Liver (tissue), 8 donors: ENCODE measurements at regions not wholly inside any gene's neighbourhood (a gene's known extent, or its start where the extent isn't known, plus 50 kb on each side); places are given as distances from the start of the nearest gene placed in this dataset.

Experiments
- DNase-seq: peaks from one replicate; pipeline ENCODE4 v3.0.0-alpha.2; 2017; ENCODE audit warnings: low spot score
- H3K27ac ChIP-seq, 2 donors: one replicate each; pipeline ENCODE4 v1.7.0; 2013; ENCODE audit warnings: inconsistent platforms in 2 of 2, low read length in 2 of 2, control low read depth in 1 of 2, low read depth in 1 of 2, mild to moderate bottlenecking in 1 of 2
- H3K27me3 ChIP-seq, 4 donors: one replicate each; pipeline versions ENCODE4 v1.6.1 to v1.7.0; 2013; ENCODE audit warnings: low read length in 3 of 4, inconsistent platforms in 1 of 4, mild to moderate bottlenecking in 1 of 4, moderate library complexity in 1 of 4; ENCODE audit not compliant: control insufficient read depth in 4 of 4, insufficient read depth in 4 of 4
- H3K36me3 ChIP-seq, 4 donors: one replicate each; pipeline versions ENCODE4 v1.6.1 to v1.7.0; 2013; ENCODE audit warnings: low read length in 3 of 4, mild to moderate bottlenecking in 3 of 4, low read depth in 1 of 4, moderate library complexity in 1 of 4; ENCODE audit not compliant: control insufficient read depth in 4 of 4, insufficient read depth in 3 of 4
- H3K4me1 ChIP-seq, 4 donors: one replicate each; pipeline versions ENCODE4 v1.6.1 to v1.7.0; 2013; ENCODE audit warnings: low read length in 3 of 4, mild to moderate bottlenecking in 3 of 4, moderate library complexity in 1 of 4; ENCODE audit not compliant: control insufficient read depth in 4 of 4, insufficient read depth in 4 of 4
- H3K4me3 ChIP-seq, 3 donors: one replicate each; pipeline versions ENCODE4 v1.6.1 to v1.7.0; 2013; ENCODE audit warnings: low read length in 3 of 3, control low read depth in 1 of 3, low read depth in 1 of 3, mild to moderate bottlenecking in 1 of 3
- H3K9ac ChIP-seq, 2 donors: one replicate each; pipeline ENCODE4 v1.7.0; 2013; ENCODE audit warnings: low read length in 2 of 2, mild to moderate bottlenecking in 2 of 2, moderate library complexity in 2 of 2, control low read depth in 1 of 2, low read depth in 1 of 2
- H3K9me3 ChIP-seq, 4 donors: one replicate each; pipeline versions ENCODE4 v1.6.1 to v1.7.0; 2013; ENCODE audit warnings: low read length in 3 of 4; ENCODE audit not compliant: control insufficient read depth in 4 of 4
- EGR1 ChIP-seq, 2 donors: IDR thresholded peaks; 2 replicates each; pipeline ENCODE4 v1.6.1; 2016 to 2018; ENCODE audit warnings: antibody characterized with exemption in 2 of 2, low read depth in 2 of 2
- FOXA1 ChIP-seq: IDR thresholded peaks from 2 replicates; pipeline ENCODE4 v1.6.1; 2016; ENCODE audit warnings: antibody characterized with exemption
- FOXA2 ChIP-seq: IDR thresholded peaks from 2 replicates; pipeline ENCODE4 v1.6.1; 2016; ENCODE audit warnings: antibody characterized with exemption
- GABPA ChIP-seq, 2 donors: IDR thresholded peaks in 1 of 2; conservative IDR thresholded peaks in 1 of 2; 2 replicates each; pipeline ENCODE4 v1.6.1; 2016; ENCODE audit warnings: antibody characterized with exemption in 2 of 2, mild to moderate bottlenecking in 1 of 2, moderate library complexity in 1 of 2
- HNF4A ChIP-seq, 2 donors: conservative IDR thresholded peaks; 2 replicates each; pipeline ENCODE4 v1.6.1; 2016; ENCODE audit warnings: antibody characterized with exemption in 2 of 2, mild to moderate bottlenecking in 2 of 2
- HNF4G ChIP-seq: IDR thresholded peaks from 2 replicates; pipeline ENCODE4 v1.6.1; 2016; ENCODE audit warnings: antibody characterized with exemption
- JUND ChIP-seq, 2 donors: IDR thresholded peaks; 2 replicates each; pipeline ENCODE4 v1.6.1; 2016; ENCODE audit warnings: antibody characterized with exemption in 2 of 2
- NR2F2 ChIP-seq: IDR thresholded peaks from 2 replicates; pipeline ENCODE4 v1.6.1; 2016; ENCODE audit warnings: antibody characterized with exemption
- RAD21 ChIP-seq, 2 donors: IDR thresholded peaks; 2 replicates each; pipeline ENCODE4 v1.6.1; 2016; ENCODE audit warnings: antibody characterized with exemption in 2 of 2, mild to moderate bottlenecking in 2 of 2
- RXRA ChIP-seq, 2 donors: IDR thresholded peaks; 2 replicates each; pipeline ENCODE4 v1.6.1; 2017 to 2018; ENCODE audit warnings: antibody characterized with exemption in 2 of 2, mild to moderate bottlenecking in 1 of 2
- SP1 ChIP-seq: IDR thresholded peaks from 2 replicates; pipeline ENCODE4 v1.6.1; 2018; ENCODE audit warnings: antibody characterized with exemption, mild to moderate bottlenecking
- YY1 ChIP-seq: IDR thresholded peaks from 2 replicates; pipeline ENCODE4 v1.6.1; 2016; ENCODE audit warnings: antibody characterized with exemption, mild to moderate bottlenecking
- WGBS: extraction: QIAGEN DNeasy Blood & Tissue Kit; methylation state at CpG from one replicate; pipeline ENCODE4 v1.1.7; 2013; 5-methylcytosine and 5-hydroxymethylcytosine counted together
- TF ChIP-seq, protein P1 (sequence below): IDR thresholded peaks from 2 replicates; pipeline ENCODE4 v1.6.1; 2016; ENCODE audit warnings: antibody characterized with exemption
- TF ChIP-seq, protein P2 (sequence below): IDR thresholded peaks from 2 replicates; pipeline ENCODE4 v1.6.1; 2016; ENCODE audit warnings: antibody characterized with exemption
- TF ChIP-seq, protein P3 (sequence below): IDR thresholded peaks from 2 replicates; pipeline ENCODE4 v1.6.1; 2016; ENCODE audit warnings: antibody characterized with exemption, mild to moderate bottlenecking
- TF ChIP-seq, protein P4 (sequence below): IDR thresholded peaks from 2 replicates; pipeline ENCODE4 v1.6.1; 2016; ENCODE audit warnings: antibody characterized with exemption
- TF ChIP-seq, protein P5 (sequence below): fragments of 150-350 bp; IDR thresholded peaks from 2 replicates; pipeline ENCODE4 v1.5.1; 2017; ENCODE audit warnings: improper control_type of control experiment, low read depth, low read length; ENCODE audit not compliant: missing input control
- donor health status: healthy.
- donor health status: healthy.
- donor health status: healthy.
- donor health status: healthy.
- donor health status: healthy.

DNA sequence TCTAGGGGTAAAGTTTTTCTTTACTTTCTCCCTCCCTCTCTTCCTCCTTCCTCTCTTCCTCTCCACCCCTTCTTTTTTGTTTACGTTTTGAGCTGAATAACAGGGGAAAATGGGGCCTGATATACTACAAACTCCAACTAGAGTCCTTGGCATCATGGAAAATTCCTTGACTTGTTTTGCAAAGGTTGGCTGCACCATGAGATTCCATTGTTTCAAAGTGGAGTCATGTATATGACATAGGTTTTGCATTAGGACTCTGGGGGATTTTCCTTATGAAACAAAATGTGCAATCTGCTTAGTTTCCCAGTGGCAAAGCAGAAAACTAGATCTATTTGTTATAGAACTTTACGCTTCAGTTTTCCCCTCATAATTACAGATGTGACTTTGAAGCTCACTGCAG, 233.5 kb upstream of the PGRMC2 start:
- no peak for DNase-seq
- H3K9me3 ChIP-seq, result no peaks in the 10 kb centered on the region
- peaks cover 0 to 7% (median 1%) of the 10 kb centered on the region in 4 donors for H3K4me1 ChIP-seq
- no peak overlapping the region for H3K9ac ChIP-seq
- TF ChIP-seq JUND (IDR thresholded peaks at IDR 0.05), result no peak
- no peak for TF ChIP-seq SP1
- no peak for TF ChIP-seq RXRA (IDR thresholded peaks at IDR 0.05)
- TF ChIP-seq HNF4A (conservative IDR thresholded peaks at IDR 0.05), result no peak
- TF ChIP-seq NR2F2, result no peak
- TF ChIP-seq, protein P1, sequence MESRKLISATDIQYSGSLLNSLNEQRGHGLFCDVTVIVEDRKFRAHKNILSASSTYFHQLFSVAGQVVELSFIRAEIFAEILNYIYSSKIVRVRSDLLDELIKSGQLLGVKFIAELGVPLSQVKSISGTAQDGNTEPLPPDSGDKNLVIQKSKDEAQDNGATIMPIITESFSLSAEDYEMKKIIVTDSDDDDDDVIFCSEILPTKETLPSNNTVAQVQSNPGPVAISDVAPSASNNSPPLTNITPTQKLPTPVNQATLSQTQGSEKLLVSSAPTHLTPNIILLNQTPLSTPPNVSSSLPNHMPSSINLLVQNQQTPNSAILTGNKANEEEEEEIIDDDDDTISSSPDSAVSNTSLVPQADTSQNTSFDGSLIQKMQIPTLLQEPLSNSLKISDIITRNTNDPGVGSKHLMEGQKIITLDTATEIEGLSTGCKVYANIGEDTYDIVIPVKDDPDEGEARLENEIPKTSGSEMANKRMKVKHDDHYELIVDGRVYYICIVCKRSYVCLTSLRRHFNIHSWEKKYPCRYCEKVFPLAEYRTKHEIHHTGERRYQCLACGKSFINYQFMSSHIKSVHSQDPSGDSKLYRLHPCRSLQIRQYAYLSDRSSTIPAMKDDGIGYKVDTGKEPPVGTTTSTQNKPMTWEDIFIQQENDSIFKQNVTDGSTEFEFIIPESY, result no peak
- TF ChIP-seq HNF4G, result no peak
- TF ChIP-seq EGR1 (IDR thresholded peaks at IDR 0.05; ENCODE audit: low read depth in 2 of 2), result no peak
- no peak for TF ChIP-seq FOXA2
- no peak for TF ChIP-seq FOXA1
- TF ChIP-seq GABPA (IDR thresholded peaks at IDR 0.05 in 1 of 2, conservative IDR thresholded peaks at IDR 0.05 in 1 of 2), result no peak
- TF ChIP-seq YY1, result no peak
- TF ChIP-seq RAD21 (IDR thresholded peaks at IDR 0.05), result no peak
- TF ChIP-seq, protein P2, sequence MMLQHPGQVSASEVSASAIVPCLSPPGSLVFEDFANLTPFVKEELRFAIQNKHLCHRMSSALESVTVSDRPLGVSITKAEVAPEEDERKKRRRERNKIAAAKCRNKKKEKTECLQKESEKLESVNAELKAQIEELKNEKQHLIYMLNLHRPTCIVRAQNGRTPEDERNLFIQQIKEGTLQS, result no peak
- TF ChIP-seq, protein P3, sequence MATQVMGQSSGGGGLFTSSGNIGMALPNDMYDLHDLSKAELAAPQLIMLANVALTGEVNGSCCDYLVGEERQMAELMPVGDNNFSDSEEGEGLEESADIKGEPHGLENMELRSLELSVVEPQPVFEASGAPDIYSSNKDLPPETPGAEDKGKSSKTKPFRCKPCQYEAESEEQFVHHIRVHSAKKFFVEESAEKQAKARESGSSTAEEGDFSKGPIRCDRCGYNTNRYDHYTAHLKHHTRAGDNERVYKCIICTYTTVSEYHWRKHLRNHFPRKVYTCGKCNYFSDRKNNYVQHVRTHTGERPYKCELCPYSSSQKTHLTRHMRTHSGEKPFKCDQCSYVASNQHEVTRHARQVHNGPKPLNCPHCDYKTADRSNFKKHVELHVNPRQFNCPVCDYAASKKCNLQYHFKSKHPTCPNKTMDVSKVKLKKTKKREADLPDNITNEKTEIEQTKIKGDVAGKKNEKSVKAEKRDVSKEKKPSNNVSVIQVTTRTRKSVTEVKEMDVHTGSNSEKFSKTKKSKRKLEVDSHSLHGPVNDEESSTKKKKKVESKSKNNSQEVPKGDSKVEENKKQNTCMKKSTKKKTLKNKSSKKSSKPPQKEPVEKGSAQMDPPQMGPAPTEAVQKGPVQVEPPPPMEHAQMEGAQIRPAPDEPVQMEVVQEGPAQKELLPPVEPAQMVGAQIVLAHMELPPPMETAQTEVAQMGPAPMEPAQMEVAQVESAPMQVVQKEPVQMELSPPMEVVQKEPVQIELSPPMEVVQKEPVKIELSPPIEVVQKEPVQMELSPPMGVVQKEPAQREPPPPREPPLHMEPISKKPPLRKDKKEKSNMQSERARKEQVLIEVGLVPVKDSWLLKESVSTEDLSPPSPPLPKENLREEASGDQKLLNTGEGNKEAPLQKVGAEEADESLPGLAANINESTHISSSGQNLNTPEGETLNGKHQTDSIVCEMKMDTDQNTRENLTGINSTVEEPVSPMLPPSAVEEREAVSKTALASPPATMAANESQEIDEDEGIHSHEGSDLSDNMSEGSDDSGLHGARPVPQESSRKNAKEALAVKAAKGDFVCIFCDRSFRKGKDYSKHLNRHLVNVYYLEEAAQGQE, result no peak
- TF ChIP-seq, protein P4, sequence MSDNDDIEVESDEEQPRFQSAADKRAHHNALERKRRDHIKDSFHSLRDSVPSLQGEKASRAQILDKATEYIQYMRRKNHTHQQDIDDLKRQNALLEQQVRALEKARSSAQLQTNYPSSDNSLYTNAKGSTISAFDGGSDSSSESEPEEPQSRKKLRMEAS, result no peak
- TF ChIP-seq, protein P5, sequence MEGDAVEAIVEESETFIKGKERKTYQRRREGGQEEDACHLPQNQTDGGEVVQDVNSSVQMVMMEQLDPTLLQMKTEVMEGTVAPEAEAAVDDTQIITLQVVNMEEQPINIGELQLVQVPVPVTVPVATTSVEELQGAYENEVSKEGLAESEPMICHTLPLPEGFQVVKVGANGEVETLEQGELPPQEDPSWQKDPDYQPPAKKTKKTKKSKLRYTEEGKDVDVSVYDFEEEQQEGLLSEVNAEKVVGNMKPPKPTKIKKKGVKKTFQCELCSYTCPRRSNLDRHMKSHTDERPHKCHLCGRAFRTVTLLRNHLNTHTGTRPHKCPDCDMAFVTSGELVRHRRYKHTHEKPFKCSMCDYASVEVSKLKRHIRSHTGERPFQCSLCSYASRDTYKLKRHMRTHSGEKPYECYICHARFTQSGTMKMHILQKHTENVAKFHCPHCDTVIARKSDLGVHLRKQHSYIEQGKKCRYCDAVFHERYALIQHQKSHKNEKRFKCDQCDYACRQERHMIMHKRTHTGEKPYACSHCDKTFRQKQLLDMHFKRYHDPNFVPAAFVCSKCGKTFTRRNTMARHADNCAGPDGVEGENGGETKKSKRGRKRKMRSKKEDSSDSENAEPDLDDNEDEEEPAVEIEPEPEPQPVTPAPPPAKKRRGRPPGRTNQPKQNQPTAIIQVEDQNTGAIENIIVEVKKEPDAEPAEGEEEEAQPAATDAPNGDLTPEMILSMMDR, result no peak
- H3K36me3 ChIP-seq, result no peaks in the 10 kb centered on the region
- H3K27me3 ChIP-seq, result no peaks in the 10 kb centered on the region
- no peak overlapping the region for H3K4me3 ChIP-seq
- no peak overlapping the region for H3K27ac ChIP-seq
- WGBS, result 87% methylated on average over 2 of the region's 2 CpGs
